MM.1S (cell line): ENCODE measurements at regions not wholly inside any gene's neighbourhood (a gene's known extent, or its start where the extent isn't known, plus 50 kb on each side); places are given as distances from the start of the nearest gene placed in this dataset.

Experiments
- DNase-seq: peaks from one replicate; pipeline ENCODE4 v3.0.0-alpha.2; 2015
- H2AFZ ChIP-seq: fragments of 300-600 bp; sonication (generic); 2 replicates; pipeline ENCODE4 v1.6.0; 2016; ENCODE audit warnings: antibody characterized with exemption, low read length
- H3F3A ChIP-seq: fragments of 300-600 bp; sonication (generic); 2 replicates; pipeline ENCODE4 v1.6.1; 2016; ENCODE audit warnings: mild to moderate bottlenecking, antibody characterized with exemption, low read length, moderate library complexity, mixed read lengths; ENCODE audit not compliant: insufficient read depth
- H3K27ac ChIP-seq: fragments of 300-600 bp; sonication (generic); 2 replicates; pipeline ENCODE4 v1.5.1; 2016; ENCODE audit warnings: mild to moderate bottlenecking, low read length
- H3K27me3 ChIP-seq: fragments of 300-600 bp; sonication (generic); replicated peaks from 2 replicates; pipeline ENCODE4 v1.6.0; 2016; ENCODE audit warnings: low read length; ENCODE audit not compliant: insufficient read depth
- H3K36me3 ChIP-seq: fragments of 300-600 bp; sonication (generic); replicated peaks from 2 replicates; pipeline ENCODE4 v1.6.1; 2016; ENCODE audit warnings: mild to moderate bottlenecking, low read length, mixed read lengths; ENCODE audit not compliant: insufficient read depth
- H3K4me1 ChIP-seq: fragments of 300-600 bp; sonication (generic); 2 replicates; pipeline ENCODE4 v1.6.1; 2016; ENCODE audit warnings: low read length, mixed read lengths
- H3K4me2 ChIP-seq: fragments of 300-600 bp; sonication (generic); 2 replicates; pipeline ENCODE4 v1.6.0; 2016; ENCODE audit warnings: low read depth, low read length
- H3K4me3 ChIP-seq: fragments of 300-600 bp; sonication (generic); 2 replicates; pipeline ENCODE4 v1.5.1; 2016; ENCODE audit warnings: low read length, mixed read lengths
- H3K79me2 ChIP-seq: fragments of 300-600 bp; sonication (generic); 2 replicates; pipeline ENCODE4 v1.6.1; 2016; ENCODE audit warnings: mixed run types, low read length, mixed read lengths
- H3K9ac ChIP-seq: fragments of 300-600 bp; sonication (generic); 2 replicates; pipeline ENCODE4 v1.6.1; 2016; ENCODE audit warnings: low read length, mixed read lengths
- H3K9me2 ChIP-seq: fragments of 300-600 bp; sonication (generic); replicated peaks from 2 replicates; pipeline ENCODE4 v1.6.1; 2016; ENCODE audit warnings: mild to moderate bottlenecking, low read length, mixed read lengths; ENCODE audit not compliant: insufficient read depth
- H3K9me3 ChIP-seq: fragments of 300-600 bp; sonication (generic); replicated peaks from 2 replicates; pipeline ENCODE4 v1.6.1; 2016; ENCODE audit warnings: mild to moderate bottlenecking, low read length, mixed read lengths; ENCODE audit not compliant: insufficient read depth
- H4K20me1 ChIP-seq: fragments of 300-600 bp; sonication (generic); 2 replicates; pipeline ENCODE4 v1.6.1; 2016; ENCODE audit warnings: mild to moderate bottlenecking, low read length, moderate library complexity, mixed read lengths; ENCODE audit not compliant: insufficient read depth
- CTCF ChIP-seq: fragments of 300-600 bp; sonication (generic); IDR thresholded peaks from 2 replicates; pipeline ENCODE4 v1.5.1; 2016; ENCODE audit warnings: antibody characterized with exemption, low read length, mixed read lengths
- EZH2 ChIP-seq: fragments of 300-600 bp; sonication (generic); optimal IDR thresholded peaks from 2 replicates; pipeline ENCODE3; 2017; ENCODE audit warnings: low read depth, mild to moderate bottlenecking, antibody characterized with exemption, low read length, mixed read lengths
- EZH2phosphoT487 ChIP-seq: fragments of 300-600 bp; sonication (generic); IDR thresholded peaks from 2 replicates; pipeline ENCODE4 v1.6.1; 2018; ENCODE audit warnings: antibody characterized with exemption, low read length

DNA sequence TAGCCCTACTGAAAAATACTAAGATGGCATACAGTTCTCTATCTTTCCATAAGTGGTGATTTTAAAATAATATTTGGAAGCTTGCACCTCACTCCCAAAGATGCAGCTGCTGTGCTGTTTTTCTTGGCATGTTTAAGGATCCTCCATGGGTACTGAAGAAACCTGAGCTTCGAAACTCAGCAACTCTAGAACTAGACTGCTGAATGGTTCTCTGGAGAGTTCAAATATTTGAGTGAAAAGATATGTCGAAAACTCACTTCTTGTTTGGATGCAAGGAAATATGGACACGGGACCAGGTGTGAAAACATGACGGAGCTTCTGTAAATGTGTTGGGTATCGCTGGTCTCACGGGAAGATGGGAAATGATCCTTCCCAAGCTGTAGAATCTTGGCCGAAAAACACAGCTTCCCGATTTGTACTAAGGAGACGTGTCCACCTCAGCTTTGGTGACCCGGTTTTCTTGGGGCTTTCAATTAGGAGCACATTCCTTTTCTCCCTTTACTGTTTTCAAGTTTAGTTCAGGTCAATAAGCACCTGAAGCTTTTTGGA lies 543.8 kb upstream of the NRP1 start:
- H3K9ac ChIP-seq: no peak overlapping the region
- no peaks in the 10 kb centered on the region for H3K27me3 ChIP-seq
- no peak overlapping the region for H3K27ac ChIP-seq
- no peaks in the 10 kb centered on the region for H3K9me3 ChIP-seq
- H3K4me3 ChIP-seq: no peak overlapping the region
- no peaks in the 10 kb centered on the region for H3K9me2 ChIP-seq
- H3K36me3 ChIP-seq: no peaks in the 10 kb centered on the region
- no peaks in the 10 kb centered on the region for H3F3A ChIP-seq
- no peaks in the 10 kb centered on the region for H4K20me1 ChIP-seq
- no peak for DNase-seq
- H3K4me2 ChIP-seq: no peak overlapping the region
- H2AFZ ChIP-seq: no peak overlapping the region
- TF ChIP-seq CTCF (no peak), EZH2phosphoT487 (no peak), EZH2 (no peak)
- no peaks in the 10 kb centered on the region for H3K79me2 ChIP-seq
- H3K4me1 ChIP-seq: no peaks in the 10 kb centered on the region

DNA sequence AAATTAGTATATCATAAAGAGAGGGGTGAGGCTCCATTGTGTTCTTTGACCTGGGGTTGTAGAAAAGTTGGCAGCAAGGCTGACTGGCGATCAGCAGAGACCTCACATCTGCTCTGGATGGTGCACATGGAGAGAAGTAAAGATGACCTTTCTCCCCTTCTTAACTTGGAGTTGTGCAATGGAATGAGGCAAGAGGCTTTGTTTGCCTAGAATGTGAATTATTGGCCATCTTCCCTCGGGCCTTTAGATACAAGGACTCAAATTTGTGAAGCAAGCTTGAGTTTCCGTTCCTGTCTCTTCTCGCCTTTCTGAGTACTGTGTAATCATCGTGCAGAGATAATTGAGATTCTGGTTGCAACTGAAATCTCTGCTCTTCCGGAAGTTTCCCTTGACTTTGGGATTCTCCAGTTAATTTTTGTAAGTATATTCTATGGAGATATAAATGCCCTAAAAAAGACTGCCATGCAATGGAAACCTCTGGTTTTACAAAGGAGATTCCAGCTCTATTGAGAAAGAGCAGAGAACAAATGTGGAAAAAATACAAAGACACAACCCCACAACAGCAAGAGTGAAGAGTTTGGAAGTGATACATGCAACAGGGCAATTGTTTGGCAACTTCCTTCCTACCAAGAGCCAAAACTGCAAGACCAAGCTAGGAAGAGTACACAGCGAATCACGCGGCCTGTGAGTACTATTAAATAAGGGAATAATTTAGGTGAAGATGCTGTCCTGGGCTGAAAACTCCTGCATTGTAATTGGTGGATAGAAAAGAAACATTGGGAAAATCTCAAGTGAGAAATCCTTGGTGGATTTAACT lies 542.3 kb upstream of the NRP1 start:
- Histone ChIP-seq H3K27me3 (no peaks in the 10 kb centered on the region), H3K4me2 (no peak overlapping the region), H3K4me1 (no peaks in the 10 kb centered on the region), H3K36me3 (no peaks in the 10 kb centered on the region), H3K9me3 (no peaks in the 10 kb centered on the region), H3K27ac (no peak overlapping the region), H4K20me1 (no peaks in the 10 kb centered on the region), H3K79me2 (no peaks in the 10 kb centered on the region), H3K9ac (no peak overlapping the region), H2AFZ (no peak overlapping the region), H3K9me2 (no peaks in the 10 kb centered on the region), H3F3A (no peaks in the 10 kb centered on the region), H3K4me3 (no peak overlapping the region)
- no peak for DNase-seq
- TF ChIP-seq EZH2phosphoT487 (no peak), EZH2 (no peak), CTCF (no peak)

- no peak overlapping the region for H3K9ac ChIP-seq
- H3K9me3 ChIP-seq: no peaks in the 10 kb centered on the region
- H3K4me1 ChIP-seq: no peaks in the 10 kb centered on the region
Observed at GRCh38 chr10:33875924-33876583, 541.6 kb upstream of the NRP1 start.

More at GRCh38 chr10:33875924-33876583, 541.6 kb upstream of the NRP1 start:
- H2AFZ ChIP-seq: no peak overlapping the region
- H4K20me1 ChIP-seq: no peaks in the 10 kb centered on the region
- no peaks in the 10 kb centered on the region for H3K36me3 ChIP-seq
- no peak for DNase-seq
- H3K27ac ChIP-seq: no peak overlapping the region
- H3K4me3 ChIP-seq: no peak overlapping the region
- no peak overlapping the region for H3K4me2 ChIP-seq
- H3K9me2 ChIP-seq: no peaks in the 10 kb centered on the region
- H3F3A ChIP-seq: no peaks in the 10 kb centered on the region
- H3K79me2 ChIP-seq: no peaks in the 10 kb centered on the region
- no peak for TF ChIP-seq EZH2phosphoT487
- no peak for TF ChIP-seq EZH2
- TF ChIP-seq CTCF: no peak
- H3K27me3 ChIP-seq: no peaks in the 10 kb centered on the region
